Smooth muscle cell (in vitro differentiated cells): ENCODE measurements at regions not wholly inside any gene's neighbourhood (a gene's known extent, or its start where the extent isn't known, plus 50 kb on each side); places are given as distances from the start of the nearest gene placed in this dataset.

Experiments
- DNase-seq: peaks from one replicate; lab custom pipeline; 2025; ENCODE audit not compliant: unreplicated experiment; lab: John Stamatoyannopoulos, UW
- H2AFZ ChIP-seq: fragments of 200-600 bp; sonication (generic); 2 replicates; pipeline ENCODE4 v1.6.0; 2016; ENCODE audit warnings: antibody characterized with exemption, low read depth, mild to moderate bottlenecking
- H3F3A ChIP-seq: fragments of 200-600 bp; sonication (generic); 2 replicates; pipeline ENCODE4 v1.6.0; 2017; ENCODE audit warnings: antibody characterized with exemption, low read depth
- H3K27ac ChIP-seq: fragments of 200-600 bp; sonication (generic); 2 replicates; pipeline ENCODE4 v1.5.1; 2016; ENCODE audit warnings: low read depth, mild to moderate bottlenecking
- H3K27me3 ChIP-seq: fragments of 200-600 bp; sonication (generic); 2 replicates; pipeline ENCODE4 v1.6.1; 2016; ENCODE audit warnings: low read depth, mild to moderate bottlenecking
- H3K36me3 ChIP-seq: fragments of 200-600 bp; sonication (generic); 2 replicates; pipeline ENCODE4 v1.5.1; 2016; ENCODE audit warnings: low read depth
- H3K4me1 ChIP-seq: fragments of 200-600 bp; sonication (generic); 2 replicates; pipeline ENCODE4 v1.5.1; 2016; ENCODE audit warnings: low read depth
- H3K4me2 ChIP-seq: fragments of 200-600 bp; sonication (generic); 2 replicates; pipeline ENCODE4 v1.6.0; 2016; ENCODE audit warnings: mild to moderate bottlenecking
- H3K4me3 ChIP-seq: fragments of 200-600 bp; sonication (generic); 2 replicates; pipeline ENCODE4 v1.5.1; 2016; ENCODE audit warnings: mild to moderate bottlenecking
- H3K79me2 ChIP-seq: fragments of 200-600 bp; sonication (generic); 2 replicates; pipeline ENCODE4 v1.6.0; 2016; ENCODE audit warnings: low read depth, mild to moderate bottlenecking
- H3K9ac ChIP-seq: fragments of 200-600 bp; sonication (generic); 2 replicates; pipeline ENCODE4 v1.6.0; 2016; ENCODE audit warnings: low read depth
- H3K9me3 ChIP-seq: fragments of 200-600 bp; sonication (generic); replicated peaks from 2 replicates; pipeline ENCODE4 v1.5.1; 2016; ENCODE audit warnings: low read depth
- H4K20me1 ChIP-seq: fragments of 200-600 bp; sonication (generic); 2 replicates; pipeline ENCODE4 v1.6.0; 2016; ENCODE audit warnings: low read depth
- WGBS: methylation state at CpG from one replicate; pipeline ENCODE4 v1.1.7; 2016; ENCODE audit warnings: low lambda C conversion rate; 5-methylcytosine and 5-hydroxymethylcytosine counted together
- TF ChIP-seq, protein P1 (sequence below): fragments of 200-600 bp; sonication (generic); IDR thresholded peaks from 2 replicates; pipeline ENCODE4 v1.5.1; 2017; ENCODE audit warnings: borderline replicate concordance, mild to moderate bottlenecking, antibody characterized with exemption; ENCODE audit not compliant: insufficient read depth, poor library complexity, severe bottlenecking

DNA sequence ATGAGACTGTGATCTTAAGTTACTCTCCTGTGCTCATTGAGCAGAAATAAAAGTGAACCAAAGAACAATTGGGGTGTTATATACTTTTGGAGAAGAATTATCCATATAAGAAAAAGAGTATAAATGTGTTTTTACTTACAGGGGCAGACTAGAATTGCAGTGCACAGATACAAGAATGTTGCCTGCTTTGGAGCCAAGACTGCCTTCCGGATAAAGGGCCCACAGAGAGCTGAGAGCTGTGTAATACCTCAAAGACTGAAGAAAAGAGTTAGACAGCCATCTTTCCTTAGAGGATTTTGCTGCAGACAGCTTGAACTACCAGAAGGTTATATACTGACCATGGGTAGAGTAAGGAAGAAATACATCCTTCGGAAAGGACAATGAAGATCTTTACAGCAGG is 1235.5 kb upstream of the CITED2 start:
- no peak overlapping the region for H3K9ac ChIP-seq
- H3K4me3 ChIP-seq = no peak overlapping the region
- H3K36me3 ChIP-seq = no peaks in the 10 kb centered on the region
- H3K27me3 ChIP-seq = no peaks in the 10 kb centered on the region
- DNase-seq = no peak
- H2AFZ ChIP-seq = peak overlapping the region; percentile 66
- H3K9me3 ChIP-seq = no peaks in the 10 kb centered on the region
- no peaks in the 10 kb centered on the region for H3F3A ChIP-seq
- no peaks in the 10 kb centered on the region for H4K20me1 ChIP-seq
- H3K79me2 ChIP-seq = no peaks in the 10 kb centered on the region
- H3K4me2 ChIP-seq = no peak overlapping the region
- TF ChIP-seq, protein P1, sequence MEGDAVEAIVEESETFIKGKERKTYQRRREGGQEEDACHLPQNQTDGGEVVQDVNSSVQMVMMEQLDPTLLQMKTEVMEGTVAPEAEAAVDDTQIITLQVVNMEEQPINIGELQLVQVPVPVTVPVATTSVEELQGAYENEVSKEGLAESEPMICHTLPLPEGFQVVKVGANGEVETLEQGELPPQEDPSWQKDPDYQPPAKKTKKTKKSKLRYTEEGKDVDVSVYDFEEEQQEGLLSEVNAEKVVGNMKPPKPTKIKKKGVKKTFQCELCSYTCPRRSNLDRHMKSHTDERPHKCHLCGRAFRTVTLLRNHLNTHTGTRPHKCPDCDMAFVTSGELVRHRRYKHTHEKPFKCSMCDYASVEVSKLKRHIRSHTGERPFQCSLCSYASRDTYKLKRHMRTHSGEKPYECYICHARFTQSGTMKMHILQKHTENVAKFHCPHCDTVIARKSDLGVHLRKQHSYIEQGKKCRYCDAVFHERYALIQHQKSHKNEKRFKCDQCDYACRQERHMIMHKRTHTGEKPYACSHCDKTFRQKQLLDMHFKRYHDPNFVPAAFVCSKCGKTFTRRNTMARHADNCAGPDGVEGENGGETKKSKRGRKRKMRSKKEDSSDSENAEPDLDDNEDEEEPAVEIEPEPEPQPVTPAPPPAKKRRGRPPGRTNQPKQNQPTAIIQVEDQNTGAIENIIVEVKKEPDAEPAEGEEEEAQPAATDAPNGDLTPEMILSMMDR = no peak
- 89% methylated on average over 2 of the region's 2 CpGs for WGBS
- H3K27ac ChIP-seq = no peak overlapping the region
- H3K4me1 ChIP-seq = no peaks in the 10 kb centered on the region

DNA sequence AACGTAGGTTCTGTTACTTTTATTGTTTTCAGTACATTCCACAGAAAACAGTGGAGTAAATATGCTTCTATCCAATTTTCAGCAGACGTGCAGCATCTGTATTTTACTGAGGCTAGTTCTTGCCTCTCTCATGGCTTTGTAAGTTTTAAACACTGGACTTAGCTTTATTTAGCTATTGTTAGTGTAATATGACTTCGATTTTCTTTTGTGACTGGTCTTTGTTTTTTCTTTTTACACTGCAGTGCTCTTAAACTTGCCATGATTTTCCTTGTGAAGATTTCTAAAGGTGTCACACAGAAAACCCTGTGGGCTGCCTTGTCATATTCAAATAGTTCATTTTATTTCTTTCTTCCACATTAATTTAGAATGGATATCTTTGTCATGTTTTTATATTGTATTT is 1234.9 kb upstream of the CITED2 start:
- Histone ChIP-seq H3K4me2 (no peak overlapping the region), H2AFZ (peak overlapping the region; percentile 69), H3K79me2 (no peaks in the 10 kb centered on the region), H3F3A (no peaks in the 10 kb centered on the region), H3K9ac (no peak overlapping the region), H3K27me3 (no peaks in the 10 kb centered on the region), H4K20me1 (no peaks in the 10 kb centered on the region), H3K4me1 (no peaks in the 10 kb centered on the region), H3K27ac (no peak overlapping the region), H3K4me3 (no peak overlapping the region), H3K36me3 (no peaks in the 10 kb centered on the region), H3K9me3 (no peaks in the 10 kb centered on the region)
- TF ChIP-seq, protein P1 = no peak
- WGBS = 84% methylated on average over 3 of the region's 3 CpGs
- no peak for DNase-seq

DNA sequence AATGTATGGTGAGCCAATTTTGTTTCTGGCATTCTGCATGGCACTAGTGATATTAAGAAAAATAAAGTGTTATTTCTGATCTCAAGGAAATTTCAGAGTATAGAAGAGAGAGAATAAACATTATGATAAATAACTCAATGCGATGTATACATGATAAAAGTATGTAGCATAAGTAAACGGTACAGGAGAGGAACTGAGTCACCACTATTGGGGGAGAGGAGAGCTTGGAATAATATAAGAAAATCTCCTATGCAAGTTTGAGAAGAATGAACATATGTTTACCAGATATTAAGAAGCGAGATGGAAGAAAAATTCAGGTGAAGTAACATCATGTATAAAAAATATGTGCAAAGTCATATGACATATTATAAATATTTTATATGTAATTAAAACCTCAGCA is 1230.3 kb upstream of the CITED2 start:
- TF ChIP-seq, protein P1 = no peak
- Histone ChIP-seq H3K27me3 (no peaks in the 10 kb centered on the region), H2AFZ (no peak overlapping the region), H4K20me1 (no peaks in the 10 kb centered on the region), H3K4me3 (no peak overlapping the region), H3K4me1 (no peaks in the 10 kb centered on the region), H3K4me2 (no peak overlapping the region), H3F3A (no peaks in the 10 kb centered on the region), H3K9me3 (no peaks in the 10 kb centered on the region), H3K79me2 (no peaks in the 10 kb centered on the region), H3K36me3 (no peaks in the 10 kb centered on the region), H3K9ac (no peak overlapping the region), H3K27ac (no peak overlapping the region)
- no peak for DNase-seq
- 96% methylated on average over 3 of the region's 3 CpGs for WGBS

DNA sequence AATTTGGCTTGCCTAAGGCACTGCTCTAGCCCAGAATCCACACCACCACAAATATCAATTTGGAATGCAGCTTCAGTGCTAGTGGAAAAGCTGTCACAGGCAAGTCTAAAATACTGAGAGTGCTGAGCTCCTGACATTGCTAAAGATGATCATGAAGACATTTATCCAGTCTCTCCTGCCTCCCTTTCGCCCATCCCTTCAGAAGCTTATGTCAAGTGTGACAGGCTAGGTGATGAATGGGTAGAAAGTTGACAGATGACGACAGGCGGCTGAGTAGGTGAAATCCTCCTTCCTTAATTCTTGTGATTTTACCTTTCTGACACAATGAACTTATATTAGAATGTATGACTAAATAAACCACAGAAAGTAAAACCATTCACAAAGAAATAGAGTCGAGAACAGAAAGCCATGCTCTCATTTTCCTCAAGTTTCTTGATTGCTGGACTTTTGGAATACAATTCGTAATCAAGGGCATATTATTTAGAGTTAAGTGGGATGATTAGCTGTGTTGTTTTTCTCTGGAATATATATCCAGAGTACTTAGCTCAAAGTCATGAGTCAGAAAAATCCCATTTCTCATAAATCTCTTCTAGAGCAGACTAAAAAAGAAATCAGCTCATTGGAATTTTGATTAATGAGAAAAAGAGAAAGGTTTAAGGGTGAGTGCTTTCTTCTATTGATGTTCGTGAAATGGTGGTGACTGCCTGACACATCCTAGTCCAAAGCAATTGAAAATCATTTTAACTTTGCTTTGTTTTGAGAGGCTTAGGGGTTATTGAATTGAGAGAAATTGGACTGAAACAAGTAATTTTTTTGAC is 1228.2 kb upstream of the CITED2 start:
- Histone ChIP-seq H3F3A (no peaks in the 10 kb centered on the region), H3K4me1 (no peaks in the 10 kb centered on the region), H3K27me3 (no peaks in the 10 kb centered on the region), H4K20me1 (no peaks in the 10 kb centered on the region), H3K27ac (no peak overlapping the region), H2AFZ (peak overlapping the region; percentile 11), H3K9ac (no peak overlapping the region), H3K4me3 (no peak overlapping the region), H3K36me3 (no peaks in the 10 kb centered on the region), H3K79me2 (no peaks in the 10 kb centered on the region), H3K4me2 (no peak overlapping the region), H3K9me3 (no peaks in the 10 kb centered on the region)
- WGBS = 92% methylated on average over 6 of the region's 6 CpGs
- TF ChIP-seq, protein P1 = no peak
- no peak for DNase-seq
